ENCODE measurements at regions not wholly inside any gene's neighbourhood (a gene's known extent, or its start where the extent isn't known, plus 50 kb on each side); places are given as distances from the start of the nearest gene placed in this dataset.

DNA sequence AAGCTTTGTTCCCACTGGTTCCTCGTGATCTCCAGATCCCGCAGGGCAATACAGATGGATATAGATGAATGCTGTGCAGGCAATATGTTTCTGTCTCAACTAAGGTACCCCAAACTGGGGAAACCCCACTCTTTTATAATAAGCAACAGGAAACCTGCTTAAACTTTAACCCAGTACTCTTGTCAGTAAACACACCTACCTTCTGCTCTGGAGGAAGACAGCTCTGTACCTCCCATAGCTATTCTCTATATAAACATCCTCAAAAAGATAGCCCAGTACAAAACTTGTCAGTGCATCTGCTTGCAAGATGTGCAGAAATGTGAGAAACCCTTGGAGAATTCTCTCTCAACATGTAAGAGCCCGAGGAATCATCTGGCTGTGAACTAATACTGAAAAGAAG lies 583.6 kb downstream of the OLFM4 start:
- DNase-seq = no peak
- no peaks in the 10 kb centered on the region for H3K4me1 ChIP-seq (ENCODE audit: insufficient read depth)
- 79 to 90% (median 79%) methylated on average over 3 of the region's 3 CpGs for WGBS, 3 donors
- TF ChIP-seq EP300 (IDR thresholded peaks at IDR 0.05) (no peak), CTCF (IDR thresholded peaks at IDR 0.05) (no peak), POLR2A (IDR thresholded peaks at IDR 0.05) (no peak)
- no peak overlapping the region for H3K27ac ChIP-seq
- no peaks in the 10 kb centered on the region for H3K36me3 ChIP-seq
- no peak overlapping the region for H3K4me3 ChIP-seq
- no peaks in the 10 kb centered on the region for H3K27me3 ChIP-seq
- intact Hi-C loops (cut with DNase I) = no loop called here
- no peaks in the 10 kb centered on the region for H3K9me3 ChIP-seq

DNA sequence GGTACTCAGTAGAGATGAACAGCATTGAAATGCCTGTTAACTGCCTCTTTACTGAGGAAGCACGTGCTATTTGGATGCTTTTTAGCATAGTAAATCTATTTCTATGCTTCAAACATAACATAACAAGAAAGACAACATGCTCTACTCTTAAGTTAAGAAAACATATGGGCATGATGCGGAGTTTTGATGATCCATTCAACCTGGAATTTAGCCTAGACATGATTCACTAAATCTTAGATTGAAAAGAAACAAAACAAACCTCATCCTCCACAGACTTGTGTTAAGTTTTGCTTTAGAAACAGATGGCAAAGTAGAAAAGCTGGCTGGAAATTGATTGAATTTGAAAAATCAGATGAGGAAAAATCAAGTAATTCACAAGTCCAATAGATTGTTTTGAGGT lies 593.8 kb downstream of the OLFM4 start:
- Histone ChIP-seq H3K27ac (no peak overlapping the region), H3K27me3 (no peaks in the 10 kb centered on the region), H3K36me3 (no peaks in the 10 kb centered on the region), H3K4me1 (ENCODE audit: insufficient read depth) (no peaks in the 10 kb centered on the region), H3K9me3 (no peaks in the 10 kb centered on the region), H3K4me3 (no peak overlapping the region)
- TF ChIP-seq EP300 (IDR thresholded peaks at IDR 0.05) (no peak), CTCF (IDR thresholded peaks at IDR 0.05) (no peak), POLR2A (IDR thresholded peaks at IDR 0.05) (no peak)
- no peak for DNase-seq
- 4 to 7% (median 5%) methylated on average over 2 of the region's 2 CpGs for WGBS, 3 donors
- intact Hi-C loops (cut with DNase I) = no loop called here

GRCh38 chr13:53623146-53623545 lies 594.5 kb downstream of the OLFM4 start:
- H3K27me3 ChIP-seq = no peaks in the 10 kb centered on the region
- TF ChIP-seq POLR2A (IDR thresholded peaks at IDR 0.05) = no peak
- no peak for TF ChIP-seq EP300 (IDR thresholded peaks at IDR 0.05)
- no peak for TF ChIP-seq CTCF (IDR thresholded peaks at IDR 0.05)
- intact Hi-C loops (cut with DNase I) = no loop called here
- 29 to 32% (median 32%) methylated on average over 2 of the region's 2 CpGs for WGBS, 3 donors
- H3K27ac ChIP-seq = no peak overlapping the region
- no peaks in the 10 kb centered on the region for H3K4me1 ChIP-seq (ENCODE audit: insufficient read depth)
- H3K9me3 ChIP-seq = no peaks in the 10 kb centered on the region
- H3K36me3 ChIP-seq = no peaks in the 10 kb centered on the region
- H3K4me3 ChIP-seq = no peak overlapping the region
- no peak for DNase-seq

GRCh38 chr13:53631511-53631910 lies 602.9 kb downstream of the OLFM4 start:
- no peaks in the 10 kb centered on the region for H3K27me3 ChIP-seq
- TF ChIP-seq EP300 (IDR thresholded peaks at IDR 0.05) = no peak
- TF ChIP-seq POLR2A (IDR thresholded peaks at IDR 0.05) = no peak
- TF ChIP-seq CTCF (IDR thresholded peaks at IDR 0.05) = no peak

DNA sequence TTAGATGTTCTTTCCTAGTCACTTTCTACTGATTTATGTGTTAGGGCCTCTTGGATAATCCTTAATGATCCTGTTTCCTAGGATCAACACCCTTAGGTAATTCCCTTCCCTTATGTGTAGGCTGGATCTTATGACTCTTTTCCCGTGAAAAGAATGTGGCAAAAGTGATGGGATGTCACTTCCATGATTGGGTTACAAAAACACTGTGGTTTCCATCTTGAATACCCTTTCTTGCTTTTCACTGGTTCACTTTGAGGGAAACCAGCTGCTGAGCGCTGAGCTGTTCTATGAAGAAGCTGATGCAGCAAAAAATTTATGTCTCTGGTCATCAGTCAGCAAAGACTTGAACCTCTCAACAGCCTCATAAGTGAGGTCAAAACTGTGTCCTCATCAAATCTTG lies 609.4 kb downstream of the OLFM4 start:
- intact Hi-C loops (cut with DNase I) = no loop called here
- WGBS, 3 donors = 27 to 32% (median 29%) methylated on average over 2 of the region's 2 CpGs
- DNase-seq = no peak

More at GRCh38 chr13:53631511-53631910, 602.9 kb downstream of the OLFM4 start:
- Histone ChIP-seq H3K36me3 (no peaks in the 10 kb centered on the region), H3K4me1 (ENCODE audit: insufficient read depth) (no peaks in the 10 kb centered on the region), H3K27ac (no peak overlapping the region), H3K9me3 (no peaks in the 10 kb centered on the region), H3K4me3 (no peak overlapping the region)
- intact Hi-C loops (cut with DNase I) = no loop called here
- 67 to 82% (median 81%) methylated on average over 2 of the region's 2 CpGs for WGBS, 3 donors
- DNase-seq = no peak

More for the DNA sequence above, 609.4 kb downstream of the OLFM4 start:
- Histone ChIP-seq H3K4me1 (ENCODE audit: insufficient read depth) (no peaks in the 10 kb centered on the region), H3K9me3 (no peaks in the 10 kb centered on the region), H3K27ac (no peak overlapping the region), H3K27me3 (no peaks in the 10 kb centered on the region), H3K36me3 (no peaks in the 10 kb centered on the region), H3K4me3 (no peak overlapping the region)
- no peak for TF ChIP-seq EP300 (IDR thresholded peaks at IDR 0.05)
- TF ChIP-seq POLR2A (IDR thresholded peaks at IDR 0.05) = no peak
- no peak for TF ChIP-seq CTCF (IDR thresholded peaks at IDR 0.05)

All from ovary (tissue), 7 donors.